NCI-H2171 treated with DMSO at 0.1 percent for 48 hours (cell line): ENCODE measurements at regions not wholly inside any gene's neighbourhood (a gene's known extent, or its start where the extent isn't known, plus 50 kb on each side); places are given as distances from the start of the nearest gene placed in this dataset.
A peak's percentile ranks its signal among the peaks of the same experiment; 100 is the strongest.

Experiments used
- DNase-seq: peaks from one replicate; lab custom pipeline; 2025; lab: John Stamatoyannopoulos, UW

DNA sequence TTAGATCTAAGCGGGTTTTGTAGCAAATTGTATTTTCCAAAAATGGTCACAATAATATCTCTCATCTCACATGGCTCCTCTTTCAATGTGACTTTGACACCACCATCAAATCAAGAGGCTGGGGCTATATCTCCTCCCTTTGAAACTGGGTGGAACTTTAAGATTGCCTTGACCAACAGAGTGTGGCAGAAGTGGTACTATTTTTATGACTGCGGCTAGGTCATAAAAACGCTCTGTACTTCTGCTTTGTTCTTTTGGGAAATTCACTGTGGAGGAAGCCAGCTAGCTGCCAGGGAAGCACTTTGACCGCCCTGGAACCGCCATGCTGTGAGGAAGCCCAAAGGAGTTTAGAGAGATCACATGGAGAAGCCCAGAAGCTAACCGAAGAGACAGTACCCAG, 50.7 kb upstream of the ACOT11 start:
- DNase-seq: no peak

DNA sequence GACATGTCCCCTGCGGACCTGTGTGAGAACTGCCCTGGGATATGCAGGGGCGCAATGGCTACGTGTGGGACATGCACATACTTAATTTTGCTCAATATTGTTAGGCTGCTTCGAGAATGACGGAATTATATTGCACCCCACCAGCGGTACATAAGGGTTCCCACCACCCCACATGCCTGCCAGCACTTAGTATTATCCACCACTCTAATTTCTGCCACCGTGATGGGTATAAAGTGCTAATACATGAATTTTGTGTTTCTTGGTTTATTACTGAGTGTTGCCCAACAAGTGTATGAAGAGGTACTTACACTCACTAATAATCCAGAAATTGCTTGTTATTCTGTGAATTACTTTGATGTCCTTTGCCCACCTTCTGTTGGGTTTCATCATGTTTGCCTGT, 52.1 kb upstream of the ACOT11 start:
- no peak for DNase-seq

DNA sequence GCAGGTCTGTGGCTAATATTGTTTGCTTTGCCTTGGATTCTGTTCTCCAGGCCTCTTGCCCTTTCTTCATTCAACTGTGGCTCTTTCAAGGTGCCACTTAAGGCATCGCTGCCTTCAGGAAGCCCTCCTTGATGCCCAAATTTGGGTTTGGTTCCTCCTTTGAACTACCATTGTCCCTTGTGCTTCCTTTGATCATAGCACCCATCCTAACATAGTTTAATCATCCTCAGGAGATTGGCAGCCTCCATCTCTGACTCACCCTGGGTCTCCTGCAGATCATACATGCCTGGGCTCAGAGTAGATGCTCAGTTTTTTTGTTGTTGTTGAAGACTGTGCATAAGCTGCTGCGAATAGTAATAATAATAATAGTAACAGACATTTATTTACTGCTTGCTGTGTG, 54.4 kb upstream of the ACOT11 start:
- no peak for DNase-seq

DNA sequence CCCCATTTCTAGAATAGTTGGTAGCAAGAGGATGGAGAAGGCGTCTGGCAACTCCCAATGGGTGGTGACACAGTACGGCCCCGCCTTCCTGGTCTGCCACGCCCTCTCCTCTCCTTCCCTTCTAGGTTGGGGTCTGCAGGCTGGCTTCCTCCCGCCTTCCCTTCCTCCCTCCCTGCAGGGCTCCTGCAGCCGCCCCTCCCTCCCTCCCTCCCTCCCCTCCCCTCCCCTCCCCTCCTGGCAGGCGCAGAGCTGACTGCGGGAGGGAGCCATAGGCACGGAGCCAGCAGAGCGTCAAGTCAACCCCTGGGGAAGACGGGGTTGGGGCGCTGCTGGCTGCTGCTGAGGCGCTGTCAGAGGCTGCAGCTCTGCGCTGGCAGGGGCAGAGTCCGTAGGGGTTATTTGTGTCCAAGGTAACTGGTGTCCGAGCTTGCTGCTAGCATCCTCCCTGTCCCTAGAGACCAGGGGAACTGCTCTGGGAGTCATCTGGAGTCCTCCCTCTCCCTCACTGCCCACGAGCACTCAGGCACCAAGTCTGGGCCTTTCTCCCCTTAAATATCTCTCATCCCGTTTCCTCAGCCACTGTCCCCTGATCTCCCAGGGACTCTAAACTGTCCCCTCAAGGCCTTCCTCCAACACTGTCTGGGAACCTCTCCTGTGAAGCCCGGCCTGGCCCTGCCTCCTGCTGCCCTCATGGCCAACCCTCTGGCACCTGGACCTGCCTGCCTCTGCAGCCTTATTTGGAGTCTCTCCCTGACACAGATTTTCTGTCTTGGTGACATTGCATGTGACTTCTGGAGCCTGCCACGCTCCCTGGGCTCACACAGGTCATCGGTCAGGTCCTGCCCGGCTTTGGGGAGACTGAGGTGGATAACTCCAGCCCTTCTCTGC, 57.4 kb upstream of the ACOT11 start:
- DNase-seq: peak; percentile 86

DNA sequence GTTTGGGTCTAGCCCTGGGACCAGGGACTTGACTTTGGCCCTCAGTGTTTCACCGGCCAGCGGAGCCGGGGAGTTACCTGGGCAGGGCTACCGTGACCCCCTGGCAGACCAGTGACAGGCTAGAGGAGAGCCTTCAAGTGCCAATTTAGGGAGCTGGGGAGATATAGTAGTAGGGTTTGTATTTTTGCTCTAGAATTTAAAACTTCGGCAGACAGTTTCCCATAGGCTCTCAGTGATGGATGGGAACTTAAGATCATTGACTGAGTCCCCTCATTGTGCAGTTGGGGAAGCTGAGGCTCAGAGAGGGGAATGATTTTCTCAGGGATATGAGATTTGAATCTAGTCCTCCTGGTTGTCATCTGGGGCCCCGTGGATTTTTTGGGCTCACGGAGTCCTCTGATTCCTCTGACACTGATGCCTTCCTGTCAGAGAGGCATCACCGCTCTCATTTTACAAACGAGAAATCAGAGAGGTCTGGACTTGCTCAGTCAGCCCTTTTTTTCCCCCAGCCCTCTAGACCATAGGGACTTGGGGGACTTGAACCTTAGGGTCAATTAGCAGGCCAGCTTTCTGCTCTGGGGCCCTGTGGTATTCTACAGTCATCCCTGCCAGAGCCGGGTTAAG, 58.3 kb upstream of the ACOT11 start:
- peak; percentile 67 for DNase-seq

DNA sequence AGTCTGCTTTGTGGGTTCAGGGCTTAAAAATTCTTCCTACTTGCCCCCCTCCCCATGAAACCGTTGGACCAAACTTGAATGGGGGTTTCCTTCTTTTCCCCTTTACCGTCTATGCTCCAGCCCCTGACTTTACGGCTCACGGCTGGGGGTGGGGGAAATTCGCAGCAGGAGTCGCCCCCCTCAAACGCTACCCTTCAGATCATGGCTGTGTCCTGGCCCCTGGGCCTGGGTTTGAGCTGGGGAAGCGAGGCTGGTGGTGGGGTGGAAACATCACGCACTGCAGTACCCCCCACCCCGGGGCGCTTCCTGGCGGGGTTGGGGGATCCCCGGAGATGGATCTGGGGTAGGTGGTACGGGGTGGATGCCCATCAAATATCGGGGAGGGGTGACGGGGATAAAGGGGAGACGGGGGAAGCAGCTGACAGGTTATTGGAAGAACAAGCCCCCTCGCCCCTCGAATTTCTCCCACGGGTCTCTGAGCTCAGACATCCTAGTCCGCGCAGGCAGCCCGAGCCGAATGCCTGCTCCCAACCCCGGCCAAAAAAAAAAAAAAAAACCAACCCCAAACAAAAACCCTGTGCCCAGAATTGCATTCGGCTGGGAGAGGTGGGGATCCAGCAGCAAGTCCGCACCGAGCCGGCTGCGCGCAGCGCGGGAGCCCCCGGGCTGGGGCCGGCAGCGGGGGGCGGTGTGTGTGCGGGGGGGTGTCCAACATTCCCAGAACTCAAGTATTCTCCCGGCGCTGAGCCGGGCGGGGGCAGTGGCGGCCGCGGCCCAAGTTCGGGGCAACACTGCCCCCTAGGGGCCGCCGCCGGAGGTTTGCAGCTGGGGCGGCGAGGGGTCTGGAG, 59.0 kb upstream of the ACOT11 start:
- peak; percentile 80 for DNase-seq

DNA sequence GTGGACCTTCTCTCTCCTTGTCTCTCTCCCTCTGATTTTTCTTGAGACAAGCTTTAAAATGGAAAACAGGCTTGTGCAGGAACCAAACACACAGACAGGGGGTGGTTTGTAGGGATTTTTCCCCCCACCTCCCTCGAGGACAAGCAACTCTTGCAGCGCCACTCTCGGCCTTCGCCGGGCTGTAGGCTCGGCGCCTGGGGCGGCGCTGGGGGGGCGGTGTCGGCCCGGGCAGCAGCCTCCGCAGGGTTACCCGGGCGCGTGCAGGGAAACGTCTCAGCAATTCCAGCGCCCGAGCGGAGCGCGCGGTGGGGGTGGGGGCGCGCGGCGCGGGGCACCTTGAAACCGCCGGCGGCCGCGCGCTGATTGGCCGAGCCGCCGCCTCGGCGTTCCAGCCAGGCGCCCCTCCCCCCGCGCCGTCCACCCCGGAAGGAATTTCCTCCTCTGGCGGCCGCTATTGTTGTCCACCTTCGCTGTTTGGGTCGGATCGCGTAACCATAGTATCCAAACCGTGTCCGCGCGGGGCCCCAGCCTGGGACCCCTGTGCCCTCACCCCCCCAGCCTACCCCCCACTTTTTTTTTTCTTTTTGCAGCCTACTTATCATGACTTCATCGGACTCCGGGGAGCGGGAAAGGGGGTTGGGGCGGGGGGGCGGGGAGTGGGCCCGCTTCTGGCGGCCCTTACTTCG, 59.8 kb upstream of the ACOT11 start:
- peak; percentile 78 for DNase-seq

DNA sequence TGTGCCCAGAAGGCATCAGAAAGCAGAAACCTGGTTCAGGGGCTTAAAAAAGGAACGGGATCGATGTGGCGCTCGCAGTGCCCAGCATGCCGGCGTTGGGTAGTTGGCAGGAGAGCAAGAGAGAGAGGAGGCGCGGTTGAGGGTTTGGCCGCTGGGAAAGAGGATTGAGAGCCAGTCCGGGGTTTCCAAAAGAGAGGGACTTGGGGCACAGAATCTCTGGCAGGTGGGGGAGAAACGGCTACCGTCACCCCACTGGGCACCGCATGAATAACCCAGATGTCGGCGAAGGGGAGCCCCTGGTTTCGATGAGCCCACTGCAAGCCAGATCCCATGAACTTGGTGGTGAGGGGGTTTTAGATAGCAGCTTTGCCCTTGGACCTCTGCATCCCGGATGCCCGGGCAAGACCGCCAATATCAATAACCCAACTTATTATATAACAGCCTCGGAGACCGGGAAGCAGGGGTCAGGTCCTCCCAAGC, 60.4 kb upstream of the ACOT11 start:
- DNase-seq: no peak

DNA sequence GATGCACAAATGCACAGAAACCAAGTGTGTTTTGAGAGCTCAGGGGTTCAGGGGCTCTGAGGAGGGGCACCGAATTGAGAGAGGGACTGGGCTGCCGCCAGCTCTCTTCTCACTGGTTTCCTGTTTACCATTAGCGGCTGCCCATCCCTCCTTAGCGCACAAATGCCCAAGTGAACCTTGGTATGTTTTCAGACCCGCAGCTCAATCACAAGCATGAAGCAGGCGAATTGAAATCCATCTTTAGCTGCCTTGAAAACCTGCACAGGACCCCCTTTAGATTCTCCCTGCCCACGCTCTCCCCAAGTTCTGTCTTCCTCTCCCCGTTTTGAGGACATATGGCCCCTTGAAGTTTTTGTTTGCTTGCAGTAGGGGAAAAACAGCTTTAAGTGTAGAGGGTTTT, 61.1 kb upstream of the ACOT11 start:
- DNase-seq: no peak

DNA sequence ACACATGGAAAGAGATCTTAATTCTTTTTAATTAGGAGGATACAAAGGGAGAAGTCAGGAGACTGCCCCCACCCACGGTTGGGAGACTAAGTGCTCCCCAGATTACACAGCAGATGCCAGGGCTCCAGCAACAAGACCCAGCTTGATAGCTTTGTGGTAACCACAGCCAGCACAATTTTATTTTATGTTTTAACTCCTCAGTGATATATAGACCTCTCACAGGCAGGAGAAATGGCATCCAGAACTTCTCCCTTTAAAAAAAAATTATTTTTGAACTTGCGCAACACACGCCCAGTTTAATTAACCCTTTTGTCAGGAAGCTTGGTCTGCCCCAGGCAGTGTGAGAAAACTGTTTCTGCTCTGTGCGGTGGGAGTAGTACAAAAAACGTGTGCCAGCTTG, 62.6 kb upstream of the ACOT11 start:
- peak; percentile 76 for DNase-seq

DNA sequence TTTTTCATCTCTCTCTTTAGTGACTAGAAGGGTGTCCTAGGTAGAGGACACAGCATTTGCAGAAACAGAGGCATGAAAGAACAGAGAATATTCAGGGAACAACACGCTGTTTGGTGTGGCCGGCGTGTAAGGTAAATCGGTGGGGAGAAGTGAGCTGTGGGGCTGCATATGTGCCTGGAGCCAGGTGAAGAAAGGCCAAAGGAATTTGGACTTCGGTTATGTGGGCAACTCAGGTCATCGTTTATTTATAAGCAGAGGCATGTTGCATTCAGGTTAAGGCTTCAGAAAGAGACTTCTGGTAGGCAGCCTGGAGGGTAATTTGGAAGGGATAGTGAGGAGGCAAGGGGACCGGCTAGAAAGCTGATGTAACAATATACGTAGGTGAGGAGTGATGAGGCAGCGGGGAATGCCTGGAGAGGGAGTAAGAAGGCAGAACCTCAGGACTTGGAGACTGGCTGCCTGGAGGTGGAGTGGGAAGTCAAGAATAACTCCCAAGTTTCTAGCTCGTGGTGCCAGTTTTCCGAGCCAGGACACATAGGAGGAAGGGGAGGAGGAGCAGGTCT, 64.1 kb upstream of the ACOT11 start:
- DNase-seq: no peak

DNA sequence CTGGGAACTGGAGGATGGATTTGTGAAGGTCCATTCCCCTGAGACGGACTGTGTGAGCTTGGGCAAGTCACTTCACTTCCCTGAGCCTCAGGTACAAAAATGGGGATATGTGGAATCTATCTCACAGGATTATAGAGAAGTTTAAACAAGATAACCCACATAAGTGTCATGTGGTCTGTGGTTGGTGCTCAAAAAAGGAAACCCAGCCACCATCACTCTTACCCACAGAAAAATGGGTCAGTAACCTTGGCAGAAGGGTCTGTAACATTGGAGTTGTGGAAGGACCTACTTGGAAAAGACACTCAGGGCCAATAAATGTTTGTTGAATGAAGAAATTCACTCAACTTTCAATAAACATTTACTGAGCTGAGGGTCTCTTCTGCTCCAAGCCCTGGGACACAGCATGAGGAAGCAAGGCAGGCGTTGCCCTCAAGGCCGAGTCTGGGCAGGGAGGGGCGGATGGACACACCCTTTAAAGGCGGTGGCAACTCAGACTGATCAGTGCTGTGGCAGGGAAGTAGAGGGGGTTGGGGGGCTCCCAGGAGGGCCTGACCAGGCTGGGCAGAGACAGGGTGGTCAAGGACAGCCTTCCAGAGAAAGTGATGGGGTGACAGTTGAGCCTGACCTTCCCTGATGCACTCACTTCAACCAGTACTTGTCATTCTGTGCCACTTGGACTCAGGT, 66.7 kb upstream of the ACOT11 start:
- no peak for DNase-seq

DNA sequence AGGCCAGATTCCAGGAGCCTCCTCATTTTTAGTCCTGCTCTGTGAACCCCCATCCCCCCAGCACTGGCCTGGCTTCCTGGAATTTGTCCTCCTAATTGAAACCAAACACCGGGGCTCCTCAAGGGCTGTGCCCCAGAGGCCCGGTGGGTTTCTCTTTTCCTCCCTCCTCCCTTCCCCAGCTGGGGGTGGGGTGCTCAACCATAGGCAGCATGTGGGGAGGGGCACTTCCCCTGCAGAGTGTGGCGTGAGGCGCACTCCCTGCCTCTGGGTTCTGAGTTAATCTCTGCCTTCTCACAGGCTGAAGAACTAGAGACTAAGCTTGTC, 67.5 kb upstream of the ACOT11 start:
- DNase-seq: no peak

DNA sequence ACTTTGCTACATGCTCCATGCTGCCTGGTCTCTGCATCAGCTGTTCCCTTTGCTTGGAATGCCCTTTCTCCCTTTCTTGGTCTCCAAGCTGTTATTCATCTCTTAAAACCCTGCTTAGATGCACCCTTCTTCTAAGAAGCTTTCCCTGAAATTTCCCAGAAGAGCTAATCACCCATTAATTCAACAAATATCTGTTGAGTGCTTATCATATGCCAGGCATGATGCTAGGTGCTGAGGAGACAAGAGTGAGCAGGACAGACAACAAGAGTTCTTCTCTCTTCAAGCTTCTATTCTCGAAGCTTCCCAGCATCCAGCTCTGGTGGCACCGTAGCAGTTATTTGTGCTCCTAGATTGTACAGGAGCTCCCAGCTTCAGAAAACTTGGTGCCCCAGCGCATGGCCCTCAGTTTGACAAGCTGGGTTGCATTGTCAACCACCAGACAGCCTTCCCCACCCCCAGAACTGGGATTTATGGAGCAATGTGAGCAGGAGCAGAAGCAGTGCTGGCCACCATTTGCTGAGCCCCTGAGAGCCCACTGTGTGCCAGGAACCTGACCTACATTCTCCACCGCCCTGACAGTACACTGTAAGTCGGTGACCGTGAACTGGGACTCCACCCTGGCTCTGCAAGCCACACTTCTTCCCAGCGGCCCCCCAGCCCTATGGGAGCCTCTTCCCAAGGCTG, 68.0 kb upstream of the ACOT11 start:
- no peak for DNase-seq

DNA sequence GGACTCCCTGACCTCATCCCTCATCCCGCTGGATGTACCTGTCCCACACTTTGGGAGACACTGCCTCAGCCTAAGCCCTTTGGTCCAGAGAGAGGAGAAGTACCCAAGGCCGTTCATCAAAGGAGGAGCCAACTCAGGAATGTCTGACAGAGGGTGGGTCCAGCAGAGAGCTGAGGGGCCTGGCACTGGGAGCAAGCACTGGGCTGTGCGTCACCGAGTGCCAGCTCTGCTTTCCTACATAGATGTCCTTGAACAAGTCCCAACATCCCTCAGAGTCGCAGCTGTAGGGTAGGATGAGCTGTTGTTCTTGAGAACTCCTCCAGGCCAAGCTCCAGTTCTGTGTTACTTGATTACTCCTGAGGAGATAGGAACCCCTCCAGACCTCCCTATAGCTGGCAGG, 68.8 kb upstream of the ACOT11 start:
- DNase-seq: no peak

DNA sequence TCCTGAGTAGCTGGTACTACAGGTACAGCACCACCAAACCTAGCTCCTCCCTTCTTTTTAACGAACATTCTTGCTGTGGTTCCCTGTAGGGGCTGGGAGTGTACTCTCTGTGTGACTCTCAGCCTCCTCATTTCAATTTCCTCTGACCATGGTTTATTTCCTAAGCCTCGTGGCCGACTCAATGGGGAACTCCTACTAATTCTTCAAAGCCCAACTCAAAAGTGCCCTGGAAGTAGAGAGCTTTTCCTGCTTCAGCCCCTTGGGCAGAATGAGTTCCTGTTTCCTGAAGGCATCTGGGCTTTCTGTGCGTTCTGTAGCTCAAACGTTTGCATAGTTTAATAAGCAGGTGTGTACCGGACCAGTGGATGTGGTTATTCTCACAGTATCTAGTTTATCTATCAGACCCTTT, 70.9 kb upstream of the ACOT11 start:
- DNase-seq: no peak

DNA sequence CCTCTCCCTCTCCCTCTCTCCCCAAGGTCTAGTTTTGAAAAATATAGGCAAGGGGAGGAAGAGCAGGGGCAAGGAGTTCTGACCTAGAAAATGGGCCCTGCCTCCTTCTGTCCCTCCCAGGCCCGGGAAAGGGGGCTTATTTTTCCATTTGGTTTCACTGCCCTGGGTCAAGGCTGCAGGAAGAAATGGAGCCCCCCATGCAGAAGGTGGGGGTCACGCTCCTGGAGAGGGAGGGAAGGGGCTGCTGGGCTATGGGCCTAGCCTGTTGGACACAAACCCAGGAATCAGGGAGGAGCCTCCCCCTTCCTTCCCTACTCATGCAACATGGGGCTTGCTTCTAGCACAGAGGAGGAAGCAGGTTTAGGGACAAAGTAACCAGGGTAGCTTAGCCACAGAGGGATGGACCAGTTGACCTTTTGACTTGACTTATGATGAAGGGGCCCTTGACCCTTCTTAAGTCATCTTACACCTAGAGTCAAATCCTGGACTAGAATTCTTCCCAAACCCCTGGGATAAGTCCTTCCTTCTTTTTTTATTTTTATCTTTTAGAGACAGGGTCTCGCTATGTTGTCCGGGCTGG, 70.4 kb upstream of the SSBP3 start:
- DNase-seq: no peak

DNA sequence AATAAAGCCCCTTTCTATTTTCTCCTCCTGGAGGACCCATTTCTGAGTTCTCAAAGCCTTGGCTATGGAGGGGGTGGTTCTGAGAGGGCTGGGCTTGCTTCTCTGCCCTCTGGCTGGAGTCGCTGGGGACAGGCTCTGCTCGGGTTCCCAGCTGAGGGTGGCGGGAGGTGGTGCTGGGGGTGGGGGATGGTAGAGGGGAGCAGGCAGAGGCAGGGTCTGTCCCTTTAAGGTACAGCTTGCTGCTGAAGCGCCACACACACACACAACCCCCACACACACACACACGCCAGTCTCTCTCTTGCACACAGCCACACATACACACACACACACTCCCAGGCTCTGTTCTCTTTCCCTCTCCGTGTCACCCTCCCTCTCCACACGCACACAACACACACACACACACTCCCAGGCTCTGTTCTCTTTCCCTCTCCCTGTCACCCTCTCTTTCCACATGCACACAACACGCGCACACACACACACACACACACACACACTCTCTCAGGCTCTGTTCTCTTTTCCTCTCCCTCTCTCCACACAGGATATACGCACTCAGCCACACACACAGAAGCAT, 69.8 kb upstream of the SSBP3 start:
- peak; percentile 62 for DNase-seq

DNA sequence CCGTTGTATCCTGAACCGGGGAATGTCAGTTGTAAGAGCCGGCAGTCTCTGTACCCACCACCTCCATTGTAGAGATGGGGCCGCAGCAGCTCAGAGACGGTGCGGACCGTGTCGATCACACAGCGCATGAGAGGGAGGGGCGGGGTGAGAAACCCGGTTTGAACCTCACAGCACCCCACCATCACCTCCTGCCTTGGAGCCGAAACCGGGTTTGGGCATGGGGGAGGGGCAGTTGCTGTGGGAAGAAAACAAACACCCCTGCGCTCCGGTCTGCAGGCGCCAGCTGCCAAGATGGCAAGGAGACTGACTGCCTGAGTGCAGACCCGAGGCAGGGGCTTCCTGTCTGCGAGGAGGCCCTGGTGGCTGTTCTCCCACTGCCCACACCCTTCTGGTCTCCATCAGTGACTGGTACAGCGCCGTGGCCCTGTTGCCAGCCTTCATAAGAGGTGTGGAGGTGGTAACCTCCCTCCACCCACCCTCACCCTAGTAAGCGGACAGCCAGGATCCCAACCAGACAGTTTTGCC, 69.2 kb upstream of the SSBP3 start:
- peak; percentile 89 for DNase-seq
